OCI-LY7 (cell line): ENCODE measurements at regions not wholly inside any gene's neighbourhood (a gene's known extent, or its start where the extent isn't known, plus 50 kb on each side); places are given as distances from the start of the nearest gene placed in this dataset.

Source experiments
- BruUV-seq: library from RNA; stranded (reverse); fragments of 400-500 nt; replicated peaks from 2 replicates; lab custom pipeline; 2021; lab: Mats Ljungman, UMichigan
- CTCF ChIA-PET: fragments of 300-600 bp; sonication (Branson Sonifier 250); formaldehyde crosslinking; loops from one replicate; lab custom pipeline; 2022; ENCODE audit warnings: antibody characterized with exemption; ENCODE audit not compliant: unreplicated experiment; lab: Charles Lee
- POLR2A ChIA-PET: fragments of 300-600 bp; sonication (Branson Sonifier 250); formaldehyde crosslinking; loops from one replicate; lab custom pipeline; 2022; ENCODE audit warnings: antibody characterized with exemption; lab: Charles Lee
- DNase-seq: peaks from one replicate; pipeline ENCODE4 v3.0.0-alpha.2; 2015; ENCODE audit warnings: low spot score
- H2AFZ ChIP-seq: fragments of 200-600 bp; sonication (generic), shearing (Covaris generic); 2 replicates; pipeline ENCODE4 v1.6.1; 2014; ENCODE audit warnings: mild to moderate bottlenecking, antibody characterized with exemption, low read length, moderate library complexity
- H3K27ac ChIP-seq: fragments of 200-600 bp; sonication (generic); 2 replicates; pipeline ENCODE4 v1.5.1; 2014; ENCODE audit warnings: mixed run types, low read depth, mild to moderate bottlenecking, moderate library complexity, low read length, inconsistent platforms; ENCODE audit not compliant: poor library complexity, severe bottlenecking
- H3K36me3 ChIP-seq: fragments of 200-600 bp; sonication (generic); 2 replicates; pipeline ENCODE4 v1.6.1; 2014; ENCODE audit warnings: mild to moderate bottlenecking, antibody characterized with exemption, low read length, moderate library complexity, mixed read lengths; ENCODE audit not compliant: insufficient read depth
- H3K4me1 ChIP-seq: fragments of 200-600 bp; sonication (generic); 2 replicates; pipeline ENCODE4 v1.5.1; 2014; ENCODE audit warnings: mild to moderate bottlenecking, low read length; ENCODE audit not compliant: insufficient read depth, poor library complexity, severe bottlenecking
- H3K4me2 ChIP-seq: fragments of 200-600 bp; sonication (generic); 2 replicates; pipeline ENCODE4 v1.6.1; 2014; ENCODE audit warnings: mild to moderate bottlenecking, low read length
- H3K4me3 ChIP-seq: fragments of 200-600 bp; sonication (generic); 2 replicates; pipeline ENCODE4 v1.5.1; 2014; ENCODE audit warnings: mild to moderate bottlenecking, low read depth, low read length; ENCODE audit not compliant: poor library complexity, severe bottlenecking
- H3K79me2 ChIP-seq: fragments of 200-600 bp; sonication (generic); 2 replicates; pipeline ENCODE4 v1.6.1; 2016; ENCODE audit warnings: low read depth, mild to moderate bottlenecking, low read length, moderate library complexity, mixed read lengths; ENCODE audit not compliant: insufficient read depth
- H3K9me2 ChIP-seq: fragments of 200-600 bp; sonication (generic); 2 replicates; pipeline ENCODE4 v1.6.1; 2016; ENCODE audit warnings: mild to moderate bottlenecking, low read length, mixed read lengths; ENCODE audit not compliant: insufficient read depth
- H3K9me3 ChIP-seq: fragments of 200-600 bp; sonication (generic); 2 replicates; pipeline ENCODE4 v1.6.1; 2014; ENCODE audit warnings: mild to moderate bottlenecking, mixed run types, low read length, mixed read lengths
- H4K20me1 ChIP-seq: fragments of 200-600 bp; sonication (generic); 2 replicates; pipeline ENCODE4 v1.6.1; 2014; ENCODE audit warnings: mild to moderate bottlenecking, antibody characterized with exemption, low read length, moderate library complexity, mixed read lengths; ENCODE audit not compliant: insufficient read depth
- EZH2phosphoT487 ChIP-seq: fragments of 200-600 bp; sonication (generic); IDR thresholded peaks from 2 replicates; pipeline ENCODE4 v1.6.1; 2018; ENCODE audit warnings: low read depth, borderline replicate concordance, mild to moderate bottlenecking, mixed run types, antibody characterized with exemption, low read length, moderate library complexity, mixed read lengths
- intact Hi-C: fragments of 100-400 bp; cut with micrococcal nuclease; formaldehyde crosslinking; loops from one replicate; pipeline ENCODE4 v1.10.0; 2022; ENCODE audit not compliant: unreplicated experiment
- TF ChIP-seq, protein P1 (sequence below): fragments of 200-600 bp; sonication (generic); conservative IDR thresholded peaks from 2 replicates; pipeline ENCODE4 v1.5.1; 2014; ENCODE audit warnings: mild to moderate bottlenecking, antibody characterized with exemption, low read length, moderate library complexity, mixed read lengths

DNA sequence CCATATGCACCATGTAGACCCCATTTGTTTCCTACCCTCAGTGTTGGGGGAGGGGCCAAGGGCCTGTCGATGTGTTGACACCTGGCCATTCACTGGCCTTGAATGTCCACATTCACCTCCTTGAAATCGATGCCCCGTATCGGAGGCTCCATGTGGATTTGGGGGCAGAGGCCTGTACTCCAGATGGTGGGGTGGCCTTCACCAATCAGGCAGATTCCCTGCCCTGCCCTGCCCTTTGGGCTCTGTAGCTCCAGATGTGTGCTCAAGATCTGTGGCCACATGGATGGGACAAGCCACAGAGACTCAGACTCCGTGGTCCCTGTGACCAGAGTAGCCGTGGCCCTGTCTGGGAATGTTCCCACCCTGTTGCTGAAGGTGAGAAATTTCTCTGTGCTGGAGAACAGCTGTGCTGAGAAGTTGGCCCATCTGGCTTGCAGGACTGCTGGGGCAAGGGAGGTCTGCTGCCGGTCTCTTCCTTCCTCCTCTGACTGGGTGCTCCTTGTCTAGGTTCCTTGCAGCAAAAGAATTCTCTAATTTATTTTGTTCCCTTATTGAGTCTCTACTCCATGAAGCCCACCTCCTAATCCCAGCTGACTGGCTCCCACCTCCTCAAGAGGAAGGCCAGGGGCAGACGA, 221.3 kb downstream of the SEC14L1 start:
- ChIA-PET POLR2A (interaction anchor here (1.5 to 2.4 kb wide), 2 partner anchors 29 to 39 kb away, joined by 3 to 7 read pairs; no protein-coding TSS in a partner anchor), CTCF (no interaction called here)
- Histone ChIP-seq H3K4me1 (peaks cover 27% of the 10 kb centered on the region), H3K4me3 (no peak overlapping the region), H3K9me2 (no peaks in the 10 kb centered on the region), H3K9me3 (0 out of 2 replicates have a peak, but pooled peaks cover under 1% of the 10 kb centered on the region), H3K36me3 (no peaks in the 10 kb centered on the region), H3K4me2 (0 out of 2 replicates have a peak overlapping the region, but pooled peaks have one; percentile 24), H3K79me2 (no peaks in the 10 kb centered on the region), H3K27ac (no peak overlapping the region), H4K20me1 (no peaks in the 10 kb centered on the region), H2AFZ (no peak overlapping the region)
- no peak for DNase-seq
- intact Hi-C loops: no loop called here
- TF ChIP-seq, protein P1, sequence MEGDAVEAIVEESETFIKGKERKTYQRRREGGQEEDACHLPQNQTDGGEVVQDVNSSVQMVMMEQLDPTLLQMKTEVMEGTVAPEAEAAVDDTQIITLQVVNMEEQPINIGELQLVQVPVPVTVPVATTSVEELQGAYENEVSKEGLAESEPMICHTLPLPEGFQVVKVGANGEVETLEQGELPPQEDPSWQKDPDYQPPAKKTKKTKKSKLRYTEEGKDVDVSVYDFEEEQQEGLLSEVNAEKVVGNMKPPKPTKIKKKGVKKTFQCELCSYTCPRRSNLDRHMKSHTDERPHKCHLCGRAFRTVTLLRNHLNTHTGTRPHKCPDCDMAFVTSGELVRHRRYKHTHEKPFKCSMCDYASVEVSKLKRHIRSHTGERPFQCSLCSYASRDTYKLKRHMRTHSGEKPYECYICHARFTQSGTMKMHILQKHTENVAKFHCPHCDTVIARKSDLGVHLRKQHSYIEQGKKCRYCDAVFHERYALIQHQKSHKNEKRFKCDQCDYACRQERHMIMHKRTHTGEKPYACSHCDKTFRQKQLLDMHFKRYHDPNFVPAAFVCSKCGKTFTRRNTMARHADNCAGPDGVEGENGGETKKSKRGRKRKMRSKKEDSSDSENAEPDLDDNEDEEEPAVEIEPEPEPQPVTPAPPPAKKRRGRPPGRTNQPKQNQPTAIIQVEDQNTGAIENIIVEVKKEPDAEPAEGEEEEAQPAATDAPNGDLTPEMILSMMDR: no peak
- TF ChIP-seq EZH2phosphoT487: no peak
- no TSS peak for BruUV-seq

DNA sequence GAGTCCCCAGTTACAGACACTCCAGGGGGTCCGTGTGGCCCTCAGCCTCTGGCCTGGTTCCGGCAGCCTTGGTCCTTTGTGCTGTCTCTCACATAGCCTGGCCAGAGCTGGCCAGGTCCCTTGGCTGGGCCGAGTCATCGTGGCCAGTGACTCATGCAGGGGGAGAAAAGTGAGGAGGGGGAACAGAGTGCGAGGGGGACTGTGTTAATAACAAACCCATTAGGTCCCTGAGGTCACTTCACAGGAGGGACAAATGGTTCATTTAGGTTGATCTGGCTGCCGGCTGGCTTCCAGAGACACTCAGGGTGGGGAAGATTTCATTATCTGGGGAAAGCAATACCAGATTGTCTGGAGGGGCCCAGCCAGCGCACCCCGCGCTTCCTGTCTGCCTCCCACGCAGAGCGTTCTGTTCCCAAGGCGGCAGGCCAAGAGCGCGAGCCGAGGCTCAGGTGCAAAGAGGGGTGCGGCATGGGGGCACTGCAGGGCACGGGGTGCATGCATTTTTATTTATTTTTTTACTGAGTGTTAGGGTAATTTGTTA, 223.1 kb downstream of the SEC14L1 start:
- no peaks in the 10 kb centered on the region for H3K36me3 ChIP-seq
- H3K4me1 ChIP-seq: peaks cover 30% of the 10 kb centered on the region
- CTCF ChIA-PET: no interaction called here
- H3K4me2 ChIP-seq: no peak overlapping the region
- H3K4me3 ChIP-seq: no peak overlapping the region
- H3K9me2 ChIP-seq: no peaks in the 10 kb centered on the region
- H3K27ac ChIP-seq: no peak overlapping the region
- POLR2A ChIA-PET: no interaction called here
- no peaks in the 10 kb centered on the region for H4K20me1 ChIP-seq
- TF ChIP-seq, protein P1: no peak
- TF ChIP-seq EZH2phosphoT487: no peak
- BruUV-seq: no TSS peak
- no peak for DNase-seq
- H2AFZ ChIP-seq: no peak overlapping the region
- no peaks in the 10 kb centered on the region for H3K79me2 ChIP-seq
- intact Hi-C loops: no loop called here
- H3K9me3 ChIP-seq: no peaks in the 10 kb centered on the region

DNA sequence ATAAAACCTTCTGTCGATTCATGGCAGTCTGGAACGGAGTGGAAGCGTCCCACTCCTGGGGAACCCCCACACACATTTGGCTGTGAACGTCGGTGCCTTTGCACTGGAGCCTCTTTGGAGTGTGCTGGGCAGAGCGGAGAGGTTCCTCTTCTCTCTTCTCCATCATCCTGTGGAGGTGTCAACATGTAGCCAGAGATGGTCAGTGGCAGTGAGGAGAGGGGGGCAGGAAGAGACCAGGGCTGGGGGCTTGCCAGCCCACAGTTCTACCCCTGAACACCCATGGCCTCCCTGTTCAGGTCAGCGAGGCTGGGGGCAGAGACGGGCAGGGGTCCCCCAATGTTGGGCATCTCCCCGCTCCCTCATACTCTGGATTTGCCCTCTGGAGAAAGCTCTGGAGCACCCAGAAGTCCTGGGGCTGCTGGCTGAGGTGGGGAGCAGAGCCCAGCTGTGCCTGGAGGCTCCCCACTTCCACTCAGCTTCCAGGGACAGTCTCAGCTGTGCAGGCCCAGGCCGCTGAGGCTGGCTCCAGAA, 223.7 kb downstream of the SEC14L1 start:
- Histone ChIP-seq H3K4me1 (peaks cover 30% of the 10 kb centered on the region), H3K9me2 (no peaks in the 10 kb centered on the region), H3K4me3 (no peak overlapping the region), H3K9me3 (no peaks in the 10 kb centered on the region), H3K79me2 (no peaks in the 10 kb centered on the region), H4K20me1 (no peaks in the 10 kb centered on the region), H3K4me2 (no peak overlapping the region), H3K36me3 (no peaks in the 10 kb centered on the region), H2AFZ (no peak overlapping the region), H3K27ac (no peak overlapping the region)
- DNase-seq: no peak
- ChIA-PET CTCF (no interaction called here), POLR2A (no interaction called here)
- no peak for TF ChIP-seq EZH2phosphoT487
- TF ChIP-seq, protein P1: no peak
- intact Hi-C loops: no loop called here
- BruUV-seq: no TSS peak
